Endothelial cell (in vitro differentiated cells): ENCODE measurements at regions not wholly inside any gene's neighbourhood (a gene's known extent, or its start where the extent isn't known, plus 50 kb on each side); places are given as distances from the start of the nearest gene placed in this dataset.
A peak's percentile ranks its signal among the peaks of the same experiment; 100 is the strongest.

Source experiments
- DNase-seq: peaks from one replicate; pipeline ENCODE4 v3.0.0; 2021; ENCODE audit warnings: low spot score
- H3K27ac Mint-ChIP-seq: one replicate; pipeline ENCODE4 v1.8.0; 2021; ENCODE audit warnings: mixed read lengths, inconsistent platforms; ENCODE audit not compliant: unreplicated experiment
- H3K27me3 Mint-ChIP-seq: one replicate; pipeline ENCODE4 v1.8.0; 2021; ENCODE audit warnings: mild to moderate bottlenecking, moderate library complexity, mixed read lengths, inconsistent platforms; ENCODE audit not compliant: unreplicated experiment
- H3K36me3 Mint-ChIP-seq: one replicate; pipeline ENCODE4 v1.8.0; 2021; ENCODE audit warnings: mild to moderate bottlenecking, low read depth, mixed read lengths, inconsistent platforms; ENCODE audit not compliant: unreplicated experiment
- H3K4me1 Mint-ChIP-seq: one replicate; pipeline ENCODE4 v1.8.0; 2021; ENCODE audit warnings: mild to moderate bottlenecking, mixed read lengths, inconsistent platforms; ENCODE audit not compliant: unreplicated experiment
- H3K4me3 Mint-ChIP-seq: one replicate; pipeline ENCODE4 v1.8.0; 2021; ENCODE audit warnings: mild to moderate bottlenecking, mixed read lengths, inconsistent platforms; ENCODE audit not compliant: unreplicated experiment
- H3K9me3 Mint-ChIP-seq: one replicate; pipeline ENCODE4 v1.8.0; 2021; ENCODE audit warnings: mixed read lengths, inconsistent platforms; ENCODE audit not compliant: unreplicated experiment
- CTCF ChIP-seq: fragments of 200-600 bp; sonication (generic); IDR thresholded peaks from one replicate; pipeline ENCODE4 v1.5.0; 2021; ENCODE audit warnings: antibody characterized with exemption; ENCODE audit not compliant: unreplicated experiment

GRCh38 chr21:28523367-28523766 lies 469.3 kb downstream of the LTN1 start:
- H3K36me3 Mint-ChIP-seq = peaks cover 4% of the 10 kb centered on the region
- TF ChIP-seq CTCF = no peak
- H3K4me3 Mint-ChIP-seq = no peak overlapping the region
- H3K9me3 Mint-ChIP-seq = no peaks in the 10 kb centered on the region
- H3K27me3 Mint-ChIP-seq = no peaks in the 10 kb centered on the region
- no peak for DNase-seq
- peaks cover 41% of the 10 kb centered on the region for H3K4me1 Mint-ChIP-seq
- H3K27ac Mint-ChIP-seq = peak overlapping the region; percentile 72

- no peaks in the 10 kb centered on the region for H3K36me3 Mint-ChIP-seq
- no peaks in the 10 kb centered on the region for H3K9me3 Mint-ChIP-seq
- peak overlapping the region; percentile 87 for H3K27ac Mint-ChIP-seq
- H3K27me3 Mint-ChIP-seq = no peaks in the 10 kb centered on the region
- DNase-seq = peak; percentile 22
- peaks cover 45% of the 10 kb centered on the region for H3K4me1 Mint-ChIP-seq
- TF ChIP-seq CTCF = no peak
- H3K4me3 Mint-ChIP-seq = no peak overlapping the region
Observed at GRCh38 chr21:28522014-28522799, 470.5 kb downstream of the LTN1 start.

GRCh38 chr21:28518630-28519029 lies 474.0 kb downstream of the LTN1 start:
- Mint-ChIP-seq H3K36me3 (no peaks in the 10 kb centered on the region), H3K4me3 (no peak overlapping the region), H3K4me1 (peaks cover 42% of the 10 kb centered on the region), H3K27ac (no peak overlapping the region), H3K9me3 (no peaks in the 10 kb centered on the region), H3K27me3 (no peaks in the 10 kb centered on the region)
- DNase-seq = no peak
- no peak for TF ChIP-seq CTCF

- H3K9me3 Mint-ChIP-seq = no peaks in the 10 kb centered on the region
- H3K27ac Mint-ChIP-seq = no peak overlapping the region
- TF ChIP-seq CTCF = peak; percentile 39
- H3K4me3 Mint-ChIP-seq = no peak overlapping the region
- H3K27me3 Mint-ChIP-seq = no peaks in the 10 kb centered on the region
- peaks cover 30% of the 10 kb centered on the region for H3K4me1 Mint-ChIP-seq
- no peaks in the 10 kb centered on the region for H3K36me3 Mint-ChIP-seq
- DNase-seq = peak; percentile 76
Observed at GRCh38 chr21:28516991-28517592, 475.6 kb downstream of the LTN1 start.

GRCh38 chr21:28516021-28516420 lies 476.7 kb downstream of the LTN1 start:
- no peak for DNase-seq
- H3K36me3 Mint-ChIP-seq = no peaks in the 10 kb centered on the region
- H3K9me3 Mint-ChIP-seq = no peaks in the 10 kb centered on the region
- H3K4me3 Mint-ChIP-seq = no peak overlapping the region
- TF ChIP-seq CTCF = no peak
- no peak overlapping the region for H3K27ac Mint-ChIP-seq
- H3K27me3 Mint-ChIP-seq = no peaks in the 10 kb centered on the region
- peaks cover 20% of the 10 kb centered on the region for H3K4me1 Mint-ChIP-seq
